ENCODE measurements at regions not wholly inside any gene's neighbourhood (a gene's known extent, or its start where the extent isn't known, plus 50 kb on each side); places are given as distances from the start of the nearest gene placed in this dataset.
A peak's percentile ranks its signal among the peaks of the same experiment; 100 is the strongest.

- no peaks in the 10 kb centered on the region for H3K9me3 ChIP-seq (ENCODE audit: low read length)
- TF ChIP-seq POLR2AphosphoS5 (IDR thresholded peaks at IDR 0.05) (no peak), MXI1 (conservative IDR thresholded peaks at IDR 0.05; ENCODE audit: poor library complexity, severe bottlenecking) (no peak), CTCF (IDR thresholded peaks at IDR 0.05; ENCODE audit: poor library complexity, severe bottlenecking) (no peak), EP300 (conservative IDR thresholded peaks at IDR 0.05; ENCODE audit: poor library complexity, severe bottlenecking) (no peak), SMC3 (conservative IDR thresholded peaks at IDR 0.05; ENCODE audit: poor library complexity) (no peak), RAD21 (conservative IDR thresholded peaks at IDR 0.05) (no peak), TAF1 (IDR thresholded peaks at IDR 0.05; ENCODE audit: low read depth) (no peak), EZH2 (IDR thresholded peaks at IDR 0.05; ENCODE audit: borderline replicate concordance, insufficient read depth, low read length, poor library complexity, severe bottlenecking) (no peak), REST (IDR thresholded peaks at IDR 0.05; ENCODE audit: borderline replicate concordance) (no peak)
- no peak overlapping the region for H3K9ac ChIP-seq (ENCODE audit: low read length)
- no peak overlapping the region for H3K4me2 ChIP-seq (ENCODE audit: low read length)
- no peaks in the 10 kb centered on the region for H4K20me1 ChIP-seq (ENCODE audit: insufficient read depth)
- H3K9me2 ChIP-seq (ENCODE audit: insufficient read depth, low read length): no peaks in the 10 kb centered on the region
- no peaks in the 10 kb centered on the region for H3K27me3 ChIP-seq (ENCODE audit: insufficient read depth, low read depth, low read length)
- H3F3A ChIP-seq (ENCODE audit: insufficient read depth, low read length, poor library complexity, severe bottlenecking): no peaks in the 10 kb centered on the region
- no peaks in the 10 kb centered on the region for H3K79me2 ChIP-seq (replicated peaks; ENCODE audit: insufficient read depth, low read length)
- H3K4me3 ChIP-seq (ENCODE audit: low read length): no peak overlapping the region
- no peak overlapping the region for H3K27ac ChIP-seq (ENCODE audit: low read length)
- H2AFZ ChIP-seq (ENCODE audit: low read depth, low read length): no peak overlapping the region
- H3K36me3 ChIP-seq (ENCODE audit: insufficient read depth, low read length): no peaks in the 10 kb centered on the region
Observed at GRCh38 chr5:91315701-91316100, 67.4 kb downstream of the ARRDC3 start.

- H3K9me2 ChIP-seq (ENCODE audit: insufficient read depth, low read length): no peaks in the 10 kb centered on the region
- H2AFZ ChIP-seq (ENCODE audit: low read depth, low read length): no peak overlapping the region
- no peaks in the 10 kb centered on the region for H3K79me2 ChIP-seq (replicated peaks; ENCODE audit: insufficient read depth, low read length)
- no peaks in the 10 kb centered on the region for H3K9me3 ChIP-seq (ENCODE audit: low read length)
- H3K27me3 ChIP-seq (ENCODE audit: insufficient read depth, low read depth, low read length): no peaks in the 10 kb centered on the region
- no peaks in the 10 kb centered on the region for H3K36me3 ChIP-seq (ENCODE audit: insufficient read depth, low read length)
- no peaks in the 10 kb centered on the region for H4K20me1 ChIP-seq (ENCODE audit: insufficient read depth)
- H3K4me2 ChIP-seq (ENCODE audit: low read length): no peak overlapping the region
- H3K27ac ChIP-seq (ENCODE audit: low read length): no peak overlapping the region
- no peaks in the 10 kb centered on the region for H3F3A ChIP-seq (ENCODE audit: insufficient read depth, low read length, poor library complexity, severe bottlenecking)
- H3K9ac ChIP-seq (ENCODE audit: low read length): no peak overlapping the region
- H3K4me3 ChIP-seq (ENCODE audit: low read length): no peak overlapping the region
- TF ChIP-seq POLR2AphosphoS5 (IDR thresholded peaks at IDR 0.05) (peak; percentile 35), SMC3 (conservative IDR thresholded peaks at IDR 0.05; ENCODE audit: poor library complexity) (no peak), CTCF (IDR thresholded peaks at IDR 0.05; ENCODE audit: poor library complexity, severe bottlenecking) (no peak), REST (IDR thresholded peaks at IDR 0.05; ENCODE audit: borderline replicate concordance) (no peak), RAD21 (conservative IDR thresholded peaks at IDR 0.05) (no peak), EZH2 (IDR thresholded peaks at IDR 0.05; ENCODE audit: borderline replicate concordance, insufficient read depth, low read length, poor library complexity, severe bottlenecking) (no peak), TAF1 (IDR thresholded peaks at IDR 0.05; ENCODE audit: low read depth) (no peak), EP300 (conservative IDR thresholded peaks at IDR 0.05; ENCODE audit: poor library complexity, severe bottlenecking) (peak; percentile 78), MXI1 (conservative IDR thresholded peaks at IDR 0.05; ENCODE audit: poor library complexity, severe bottlenecking) (no peak)
Observed at GRCh38 chr5:91313757-91314673, 69.1 kb downstream of the ARRDC3 start.
